ENCODE measurements at regions not wholly inside any gene's neighbourhood (a gene's known extent, or its start where the extent isn't known, plus 50 kb on each side); places are given as distances from the start of the nearest gene placed in this dataset.
"Not testable (repeated sequence)": the region's sequence is repeated elsewhere in the genome, so short reads cannot be mapped to it uniquely, and the experiment has no call there.

DNA sequence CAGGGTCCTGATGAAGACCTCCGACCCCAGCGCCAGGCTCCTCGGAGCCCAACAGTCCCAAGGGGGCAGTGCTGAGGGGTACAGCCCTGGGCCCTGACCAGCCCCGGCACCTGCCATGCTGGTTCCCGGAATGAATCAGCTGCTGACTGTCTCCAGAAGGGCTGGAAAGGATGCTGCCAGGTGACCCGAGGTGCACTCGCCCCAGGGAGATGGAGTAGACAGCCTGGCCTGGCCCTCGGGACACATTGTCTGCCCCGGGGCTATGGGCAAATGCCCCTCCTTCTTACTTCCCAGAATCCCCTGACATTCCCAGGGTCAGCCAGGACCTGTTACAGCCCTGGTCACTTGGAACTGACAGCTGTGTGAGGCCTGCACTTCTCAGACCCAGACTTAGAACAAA is 5485.8 kb upstream of the TPTE start:
- TF ChIP-seq MAFK, POLR2A, CEBPB (IDR thresholded peaks at IDR 0.05; ENCODE audit: low read depth, low read length): not testable (repeated sequence)
- TF ChIP-seq, protein P1, sequence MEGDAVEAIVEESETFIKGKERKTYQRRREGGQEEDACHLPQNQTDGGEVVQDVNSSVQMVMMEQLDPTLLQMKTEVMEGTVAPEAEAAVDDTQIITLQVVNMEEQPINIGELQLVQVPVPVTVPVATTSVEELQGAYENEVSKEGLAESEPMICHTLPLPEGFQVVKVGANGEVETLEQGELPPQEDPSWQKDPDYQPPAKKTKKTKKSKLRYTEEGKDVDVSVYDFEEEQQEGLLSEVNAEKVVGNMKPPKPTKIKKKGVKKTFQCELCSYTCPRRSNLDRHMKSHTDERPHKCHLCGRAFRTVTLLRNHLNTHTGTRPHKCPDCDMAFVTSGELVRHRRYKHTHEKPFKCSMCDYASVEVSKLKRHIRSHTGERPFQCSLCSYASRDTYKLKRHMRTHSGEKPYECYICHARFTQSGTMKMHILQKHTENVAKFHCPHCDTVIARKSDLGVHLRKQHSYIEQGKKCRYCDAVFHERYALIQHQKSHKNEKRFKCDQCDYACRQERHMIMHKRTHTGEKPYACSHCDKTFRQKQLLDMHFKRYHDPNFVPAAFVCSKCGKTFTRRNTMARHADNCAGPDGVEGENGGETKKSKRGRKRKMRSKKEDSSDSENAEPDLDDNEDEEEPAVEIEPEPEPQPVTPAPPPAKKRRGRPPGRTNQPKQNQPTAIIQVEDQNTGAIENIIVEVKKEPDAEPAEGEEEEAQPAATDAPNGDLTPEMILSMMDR (conservative IDR thresholded peaks at IDR 0.05; ENCODE audit: low read depth, low read length) = not testable (repeated sequence)

Data from IMR-90 (cell line).